MM.1S (cell line): ENCODE measurements at regions not wholly inside any gene's neighbourhood (a gene's known extent, or its start where the extent isn't known, plus 50 kb on each side); places are given as distances from the start of the nearest gene placed in this dataset.

Experiments
- CTCF ChIP-seq: fragments of 300-600 bp; sonication (generic); IDR thresholded peaks from 2 replicates; pipeline ENCODE4 v1.5.1; 2016; ENCODE audit warnings: antibody characterized with exemption, low read length, mixed read lengths
- EZH2phosphoT487 ChIP-seq: fragments of 300-600 bp; sonication (generic); IDR thresholded peaks from 2 replicates; pipeline ENCODE4 v1.6.1; 2018; ENCODE audit warnings: antibody characterized with exemption, low read length

DNA sequence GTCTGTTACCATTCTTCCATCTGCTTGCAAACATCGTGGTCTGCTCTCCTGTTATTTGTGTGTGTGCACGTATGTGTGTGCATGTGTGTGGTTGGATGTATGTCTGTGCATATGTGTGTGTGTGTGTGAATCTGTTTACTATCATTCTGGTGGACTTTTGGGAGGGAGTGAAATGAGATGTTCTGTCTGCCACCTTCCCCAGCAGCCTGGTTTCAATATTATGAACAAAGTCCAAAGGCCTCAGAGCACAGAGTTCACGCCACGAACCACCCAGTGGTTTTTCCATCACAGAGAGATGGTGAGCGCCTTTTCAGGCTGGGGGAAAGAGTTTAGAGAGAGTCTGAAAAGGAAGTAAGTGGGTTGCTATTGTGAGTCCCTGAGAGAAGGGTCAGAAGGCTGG, 67.1 kb upstream of the YWHAQ start:
- TF ChIP-seq EZH2phosphoT487 (no peak), CTCF (no peak)
